Fibroblast of lung (primary cell): ENCODE measurements at regions not wholly inside any gene's neighbourhood (a gene's known extent, or its start where the extent isn't known, plus 50 kb on each side); places are given as distances from the start of the nearest gene placed in this dataset.

Experiments used
- DNase-seq, 2 donors: peaks; one replicate each; pipeline versions ENCODE4 v3.0.0 to v3.0.0-alpha.2; 2010; ENCODE audit warnings: low read depth in 2 of 2
- H2AFZ ChIP-seq: 2 replicates; pipeline ENCODE4 v1.5.1; 2012; ENCODE audit warnings: low read length, control low read depth, inconsistent platforms
- H3K27ac ChIP-seq: 2 replicates; pipeline ENCODE4 v1.5.1; 2011; ENCODE audit warnings: low read length, control low read depth; ENCODE audit not compliant: insufficient read depth
- H3K27me3 ChIP-seq: 2 replicates; pipeline ENCODE4 v1.5.1; 2011; ENCODE audit warnings: mild to moderate bottlenecking, low read length; ENCODE audit not compliant: control insufficient read depth, insufficient read depth
- H3K36me3 ChIP-seq: 2 replicates; pipeline ENCODE4 v1.5.1; 2011; ENCODE audit warnings: low read length; ENCODE audit not compliant: control insufficient read depth, insufficient read depth
- H3K4me1 ChIP-seq: 2 replicates; pipeline ENCODE4 v1.5.1; 2011; ENCODE audit warnings: low read length; ENCODE audit not compliant: control insufficient read depth, insufficient read depth; ENCODE audit errors: extremely low read depth
- H3K4me2 ChIP-seq: 2 replicates; pipeline ENCODE4 v1.5.1; 2011; ENCODE audit warnings: low read length, control low read depth; ENCODE audit not compliant: insufficient read depth; ENCODE audit errors: extremely low read depth
- H3K4me3 ChIP-seq, 4 experiments: fragments of 200-600 bp in 1 of 4; sonication (generic) in 1 of 4; replicated peaks in 1 of 4; 2 replicates each; pipeline ENCODE4 v1.5.1; 2011 to 2016; ENCODE audit warnings: low read length in 4 of 4, low read depth in 3 of 4, mild to moderate bottlenecking in 3 of 4, control low read depth in 2 of 4, inconsistent platforms in 1 of 4, mixed read lengths in 1 of 4; ENCODE audit not compliant: insufficient read depth in 1 of 4; ENCODE audit errors: control extremely low read depth in 1 of 4
- H3K79me2 ChIP-seq: 2 replicates; pipeline ENCODE4 v1.5.1; 2012; ENCODE audit warnings: mild to moderate bottlenecking, low read length, inconsistent platforms; ENCODE audit not compliant: control insufficient read depth, insufficient read depth
- H3K9ac ChIP-seq: 2 replicates; pipeline ENCODE4 v1.5.1; 2011; ENCODE audit warnings: mild to moderate bottlenecking, low read length, control low read depth; ENCODE audit not compliant: insufficient read depth
- H3K9me3 ChIP-seq: 2 replicates; pipeline ENCODE4 v1.5.1; 2012; ENCODE audit warnings: low read depth, low read length; ENCODE audit not compliant: control insufficient read depth, insufficient read depth
- H4K20me1 ChIP-seq: 2 replicates; pipeline ENCODE4 v1.5.1; 2011; ENCODE audit warnings: low read length; ENCODE audit not compliant: control insufficient read depth, insufficient read depth; ENCODE audit errors: extremely low read depth
- EZH2 ChIP-seq: IDR thresholded peaks from 2 replicates; pipeline ENCODE4 v1.5.1; 2012; ENCODE audit warnings: low read length, control low read depth, mild to moderate bottlenecking; ENCODE audit errors: missing control alignments
- TF ChIP-seq, protein P1 (sequence below), 2 donors: IDR thresholded peaks in 1 of 2; conservative IDR thresholded peaks in 1 of 2; 1 replicate in 1 of 2; 2 replicates in 1 of 2; pipeline ENCODE4 v1.5.1; 2011 to 2012; ENCODE audit warnings: low read length in 2 of 2, control low read depth in 1 of 2, inconsistent platforms in 1 of 2, low read depth in 1 of 2, mild to moderate bottlenecking in 1 of 2

- Histone ChIP-seq H3K79me2 (no peaks in the 10 kb centered on the region), H3K9me3 (no peaks in the 10 kb centered on the region), H3K9ac (no peak overlapping the region), H3K36me3 (no peaks in the 10 kb centered on the region), H3K27ac (no peak overlapping the region), H3K4me2 (no peak overlapping the region), H2AFZ (no peak overlapping the region), H4K20me1 (no peaks in the 10 kb centered on the region), H3K4me3 (no peak overlapping the region), H3K27me3 (no peaks in the 10 kb centered on the region), H3K4me1 (no peaks in the 10 kb centered on the region)
- no peak for DNase-seq
- TF ChIP-seq EZH2: no peak
- TF ChIP-seq, protein P1, sequence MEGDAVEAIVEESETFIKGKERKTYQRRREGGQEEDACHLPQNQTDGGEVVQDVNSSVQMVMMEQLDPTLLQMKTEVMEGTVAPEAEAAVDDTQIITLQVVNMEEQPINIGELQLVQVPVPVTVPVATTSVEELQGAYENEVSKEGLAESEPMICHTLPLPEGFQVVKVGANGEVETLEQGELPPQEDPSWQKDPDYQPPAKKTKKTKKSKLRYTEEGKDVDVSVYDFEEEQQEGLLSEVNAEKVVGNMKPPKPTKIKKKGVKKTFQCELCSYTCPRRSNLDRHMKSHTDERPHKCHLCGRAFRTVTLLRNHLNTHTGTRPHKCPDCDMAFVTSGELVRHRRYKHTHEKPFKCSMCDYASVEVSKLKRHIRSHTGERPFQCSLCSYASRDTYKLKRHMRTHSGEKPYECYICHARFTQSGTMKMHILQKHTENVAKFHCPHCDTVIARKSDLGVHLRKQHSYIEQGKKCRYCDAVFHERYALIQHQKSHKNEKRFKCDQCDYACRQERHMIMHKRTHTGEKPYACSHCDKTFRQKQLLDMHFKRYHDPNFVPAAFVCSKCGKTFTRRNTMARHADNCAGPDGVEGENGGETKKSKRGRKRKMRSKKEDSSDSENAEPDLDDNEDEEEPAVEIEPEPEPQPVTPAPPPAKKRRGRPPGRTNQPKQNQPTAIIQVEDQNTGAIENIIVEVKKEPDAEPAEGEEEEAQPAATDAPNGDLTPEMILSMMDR (conservative IDR thresholded peaks at IDR 0.05 in 1 of 2, IDR thresholded peaks at IDR 0.05 in 1 of 2; ENCODE audit: low read depth in 1 of 2, low read length in 2 of 2): no peak
Observed at GRCh38 chr12:97316321-97316720, 146.3 kb upstream of the RMST start.

GRCh38 chr12:97321621-97322020 lies 141.0 kb upstream of the RMST start:
- no peak overlapping the region for H3K4me2 ChIP-seq
- H3K36me3 ChIP-seq: no peaks in the 10 kb centered on the region
- no peak overlapping the region for H3K4me3 ChIP-seq
- no peak for TF ChIP-seq EZH2
- TF ChIP-seq, protein P1 (conservative IDR thresholded peaks at IDR 0.05 in 1 of 2, IDR thresholded peaks at IDR 0.05 in 1 of 2; ENCODE audit: low read depth in 1 of 2, low read length in 2 of 2): no peak
- H2AFZ ChIP-seq: no peak overlapping the region
- H3K9me3 ChIP-seq: no peaks in the 10 kb centered on the region
- no peaks in the 10 kb centered on the region for H3K79me2 ChIP-seq
- no peak overlapping the region for H3K9ac ChIP-seq
- H3K27ac ChIP-seq: no peak overlapping the region
- no peak for DNase-seq
- no peaks in the 10 kb centered on the region for H3K27me3 ChIP-seq
- H3K4me1 ChIP-seq: no peaks in the 10 kb centered on the region
- H4K20me1 ChIP-seq: no peaks in the 10 kb centered on the region

DNA sequence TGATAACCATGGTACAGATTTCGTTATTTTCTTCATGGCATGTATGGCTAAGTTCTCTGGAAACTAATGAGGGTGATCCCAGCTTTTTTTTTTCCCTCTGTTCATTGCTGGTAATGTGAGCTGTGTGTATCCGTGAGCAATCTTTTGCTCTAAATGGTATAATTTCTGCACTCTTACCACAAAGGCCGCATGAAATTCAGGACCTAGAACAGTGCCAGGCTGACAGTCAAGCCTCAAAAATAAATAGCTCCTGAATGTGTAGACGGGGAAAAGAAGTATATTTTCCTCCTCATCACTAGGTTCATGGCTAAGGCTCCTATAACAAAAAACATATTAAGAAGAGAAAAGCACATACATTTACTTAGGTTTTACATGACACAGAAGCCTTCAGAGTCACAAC lies 140.2 kb upstream of the RMST start:
- Histone ChIP-seq H3K4me1 (no peaks in the 10 kb centered on the region), H3K36me3 (no peaks in the 10 kb centered on the region), H2AFZ (no peak overlapping the region), H4K20me1 (no peaks in the 10 kb centered on the region), H3K4me3 (no peak overlapping the region), H3K9me3 (no peaks in the 10 kb centered on the region), H3K27me3 (no peaks in the 10 kb centered on the region), H3K27ac (no peak overlapping the region), H3K79me2 (no peaks in the 10 kb centered on the region), H3K9ac (no peak overlapping the region), H3K4me2 (no peak overlapping the region)
- no peak for TF ChIP-seq EZH2
- TF ChIP-seq, protein P1 (conservative IDR thresholded peaks at IDR 0.05 in 1 of 2, IDR thresholded peaks at IDR 0.05 in 1 of 2; ENCODE audit: low read depth in 1 of 2, low read length in 2 of 2): no peak
- no peak for DNase-seq
